HG03045 (cell line): ENCODE measurements at regions not wholly inside any gene's neighbourhood (a gene's known extent, or its start where the extent isn't known, plus 50 kb on each side); places are given as distances from the start of the nearest gene placed in this dataset.
"Not testable (repeated sequence)": the region's sequence is repeated elsewhere in the genome, so short reads cannot be mapped to it uniquely, and the experiment has no call there.

ENCODE experiments used
- ATAC-seq: cut with Tn5 transposase; IDR thresholded peaks from one replicate; pipeline ENCODE4 v1.9.1; 2021; ENCODE audit warnings: mild to moderate bottlenecking, moderate library complexity; ENCODE audit not compliant: unreplicated experiment

- not testable (repeated sequence) for ATAC-seq
Measured at GRCh38 chr5:119987077-119987476, 357.7 kb downstream of the FAM170A start.

GRCh38 chr5:119991625-119992024 lies 362.3 kb downstream of the FAM170A start:
- ATAC-seq, result no peak

- no peak for ATAC-seq
Measured at GRCh38 chr5:119996128-119996527, 366.8 kb downstream of the FAM170A start.

- ATAC-seq, result no peak
Measured at GRCh38 chr5:120007598-120007997, 378.2 kb downstream of the FAM170A start.

- no peak for ATAC-seq
Measured at GRCh38 chr5:120012431-120012830, 383.1 kb downstream of the FAM170A start.

- no peak for ATAC-seq
Measured at GRCh38 chr5:120014535-120014934, 385.2 kb downstream of the FAM170A start.

DNA sequence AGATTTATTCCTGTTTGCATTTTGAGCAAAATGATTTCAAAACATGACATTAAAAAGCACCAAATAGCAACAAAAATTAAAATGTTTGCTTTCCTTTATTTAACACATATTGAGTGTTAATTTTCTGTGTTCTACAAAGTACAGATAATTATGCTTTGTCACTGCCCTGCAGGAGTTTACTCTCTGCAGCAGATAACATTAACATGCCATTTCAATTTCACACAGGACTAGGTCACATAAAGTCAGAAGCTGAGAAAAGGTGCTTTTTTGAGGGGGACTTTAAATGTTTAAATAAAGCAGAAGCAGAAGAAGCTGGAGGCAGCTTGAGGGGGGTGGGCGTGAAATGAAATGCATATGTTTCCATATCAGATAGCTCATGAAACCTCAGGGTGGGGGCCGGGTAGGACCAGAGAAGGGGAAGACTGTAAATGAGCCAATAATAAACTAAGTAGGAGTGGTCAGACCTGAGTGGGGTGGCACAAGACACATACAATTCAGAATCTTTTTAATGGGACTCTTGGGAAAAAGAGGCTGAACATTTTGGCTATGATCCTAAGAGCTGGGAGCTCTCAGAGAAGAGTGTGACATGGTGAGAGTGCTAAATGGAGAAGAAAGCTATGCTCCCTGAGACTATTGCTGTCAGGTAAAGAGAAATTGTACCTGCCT lies 387.5 kb downstream of the FAM170A start:
- ATAC-seq, result no peak

DNA sequence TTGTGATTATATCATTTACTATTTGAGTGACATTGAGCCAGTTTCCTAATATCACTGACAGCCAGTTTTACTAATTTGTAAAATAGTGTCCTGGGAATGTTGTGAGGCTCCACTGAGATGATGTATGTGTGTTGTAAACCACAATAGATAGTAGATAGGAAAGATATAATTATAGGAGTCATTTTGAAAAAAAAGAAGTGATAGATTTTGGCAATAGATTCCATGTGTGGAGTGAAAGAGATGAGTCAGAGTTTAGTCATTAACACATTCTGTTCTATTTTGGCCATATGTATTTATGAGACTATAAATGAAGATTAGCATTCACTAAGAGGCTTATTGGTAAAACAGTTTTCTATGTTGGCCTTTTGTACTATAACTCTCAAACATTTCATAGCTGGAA lies 388.2 kb downstream of the FAM170A start:
- no peak for ATAC-seq

GRCh38 chr5:120035181-120035580 lies 405.8 kb downstream of the FAM170A start:
- no peak for ATAC-seq

GRCh38 chr5:120035815-120036577 lies 406.6 kb downstream of the FAM170A start:
- no peak for ATAC-seq

GRCh38 chr5:120037451-120037850 lies 408.1 kb downstream of the FAM170A start:
- no peak for ATAC-seq

DNA sequence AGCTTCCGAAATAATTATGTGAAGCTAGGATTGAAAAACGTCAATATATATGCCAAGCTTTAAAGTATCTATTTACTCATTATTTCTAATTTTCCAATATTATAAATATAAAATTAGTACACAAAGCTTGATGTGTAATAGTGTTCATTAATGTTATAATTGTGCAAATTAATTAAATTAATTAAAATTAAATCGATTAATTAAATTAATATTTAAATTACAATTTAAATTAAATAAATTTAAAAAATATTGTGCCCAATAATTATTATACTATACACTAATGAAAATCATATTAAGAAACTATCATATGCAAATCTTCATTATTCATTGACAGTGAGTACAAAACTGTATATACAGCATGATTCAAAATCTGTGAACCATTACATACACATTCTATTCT lies 409.8 kb downstream of the FAM170A start:
- ATAC-seq, result no peak

GRCh38 chr5:120043431-120043830 lies 414.1 kb downstream of the FAM170A start:
- ATAC-seq, result no peak

DNA sequence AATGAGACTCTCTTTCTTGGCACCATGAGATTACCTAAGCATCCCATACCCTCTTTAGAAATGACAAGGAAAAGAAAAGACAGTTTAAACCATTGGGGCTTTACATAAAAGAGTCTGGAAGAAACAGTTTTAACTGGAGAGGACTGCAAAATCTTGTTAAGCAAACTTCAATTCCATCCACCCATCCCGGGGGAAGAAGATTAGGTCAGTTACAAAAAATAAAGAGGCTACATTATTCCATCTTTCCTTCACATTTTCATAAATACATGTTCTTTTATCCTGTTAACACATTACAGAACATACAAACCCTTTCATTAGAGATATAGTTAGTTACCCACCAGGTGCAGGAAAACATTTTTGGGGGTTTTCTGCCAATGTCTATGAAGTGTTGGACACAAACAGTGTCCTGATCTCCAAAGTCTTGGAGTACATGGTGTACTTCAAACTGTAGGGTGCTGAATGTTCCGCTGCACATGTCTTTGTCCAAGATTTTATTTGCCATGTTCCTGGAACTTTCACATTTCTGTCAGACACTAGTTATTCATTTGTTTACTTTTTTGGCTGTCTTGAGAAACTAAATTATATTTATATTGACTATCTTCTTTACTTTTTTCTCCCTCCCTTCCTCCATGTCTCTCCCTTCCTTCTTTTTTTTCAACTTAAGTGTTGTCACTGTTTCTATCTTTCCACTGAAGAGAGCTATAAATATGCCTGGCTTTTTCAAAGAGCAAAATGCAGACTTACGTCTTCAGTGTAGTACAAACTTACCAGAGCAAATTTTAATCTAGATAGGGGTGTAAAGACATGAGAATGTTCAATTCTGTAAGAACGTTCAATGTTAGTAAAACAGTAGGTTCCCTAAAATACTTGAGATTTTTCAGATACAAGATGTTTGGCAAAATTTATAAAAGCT lies 410.9 kb upstream of the PRR16 start:
- ATAC-seq, result no peak

DNA sequence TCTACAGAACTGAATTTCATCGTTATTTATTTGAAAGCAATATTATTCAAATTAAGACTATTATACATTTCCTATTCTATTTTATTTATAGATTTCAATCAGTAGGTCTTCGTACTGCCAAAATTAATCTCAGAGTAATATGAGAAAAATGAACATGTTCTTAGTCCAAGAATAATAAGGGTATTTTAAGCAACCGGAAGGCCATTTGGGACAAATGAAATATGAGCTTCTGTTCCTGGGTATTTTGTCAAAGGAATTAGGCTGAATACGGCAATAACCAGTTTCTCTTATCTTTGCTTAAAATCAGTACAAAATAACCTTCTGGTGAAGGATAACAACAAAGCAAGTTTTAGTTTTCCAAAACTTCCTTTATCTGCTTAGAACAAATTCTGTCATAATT lies 410.3 kb upstream of the PRR16 start:
- ATAC-seq, result no peak

DNA sequence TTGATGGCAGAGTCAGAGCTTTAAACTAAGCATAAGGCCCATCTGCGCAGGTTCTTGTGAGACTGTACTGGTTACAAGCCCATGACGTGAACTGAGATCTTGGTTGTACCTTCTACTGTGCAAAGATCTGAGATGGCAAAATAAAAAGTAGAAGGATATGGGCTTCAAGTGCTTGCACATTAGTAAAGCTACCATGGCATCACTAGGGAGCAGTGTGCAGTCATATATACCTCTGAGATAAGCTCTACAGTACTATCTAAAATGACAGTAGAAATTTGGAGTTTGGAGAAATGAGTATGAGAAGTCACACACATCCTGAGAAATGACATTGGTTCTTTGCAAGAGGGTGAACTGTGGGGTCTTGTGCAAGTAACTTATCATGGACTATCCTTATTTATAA lies 408.2 kb upstream of the PRR16 start:
- ATAC-seq, result no peak

DNA sequence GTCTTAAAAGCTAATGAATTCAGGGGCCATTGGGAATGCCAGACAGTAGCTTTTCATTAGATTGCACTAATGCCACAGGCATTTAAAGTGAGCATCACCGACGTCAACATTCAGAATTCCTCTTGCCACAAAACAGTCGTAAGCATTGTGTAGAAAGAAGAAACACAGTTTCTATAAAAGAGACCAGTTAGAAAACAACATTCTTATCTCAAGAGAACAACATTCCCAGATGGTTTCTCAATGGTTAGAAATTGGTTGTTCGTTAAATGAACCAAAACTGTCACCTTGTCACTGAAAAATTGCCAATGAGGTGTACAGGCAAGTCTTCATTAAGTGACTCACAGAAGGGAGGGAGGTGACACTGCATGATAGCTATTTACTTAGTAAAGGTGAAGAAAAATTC lies 401.6 kb upstream of the PRR16 start:
- no peak for ATAC-seq

GRCh38 chr5:120072068-120072761 lies 391.9 kb upstream of the PRR16 start:
- ATAC-seq, result no peak

- no peak for ATAC-seq
Measured at GRCh38 chr5:120073722-120074121, 390.4 kb upstream of the PRR16 start.

GRCh38 chr5:120080781-120081180 lies 383.3 kb upstream of the PRR16 start:
- no peak for ATAC-seq
